GM19351 (cell line): ENCODE measurements at regions not wholly inside any gene's neighbourhood (a gene's known extent, or its start where the extent isn't known, plus 50 kb on each side); places are given as distances from the start of the nearest gene placed in this dataset.

Source experiments
- ATAC-seq: cut with Tn5 transposase; IDR thresholded peaks from one replicate; pipeline ENCODE4 v1.9.1; 2021; ENCODE audit warnings: mild to moderate bottlenecking, moderate library complexity; ENCODE audit not compliant: unreplicated experiment

DNA sequence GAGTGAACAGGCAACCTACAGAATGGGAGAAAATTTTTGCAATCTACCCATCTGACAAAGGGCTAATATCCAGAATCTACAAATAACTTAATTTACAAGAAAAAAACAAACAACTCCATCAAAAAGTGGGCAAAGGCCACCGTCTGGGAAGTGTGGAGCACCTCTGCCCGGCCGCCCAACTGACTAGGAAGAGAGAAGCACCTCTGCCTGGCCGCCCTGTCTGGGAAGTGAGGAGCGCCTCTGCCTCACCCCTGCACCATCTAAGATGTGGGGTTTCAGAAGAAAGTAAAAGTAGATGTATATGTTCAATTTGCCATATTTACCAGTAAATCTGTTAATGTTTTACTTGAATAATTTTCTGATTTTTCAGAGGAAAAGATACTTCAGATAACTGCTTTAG is 108.1 kb upstream of the TMEM161B start:
- no peak for ATAC-seq

DNA sequence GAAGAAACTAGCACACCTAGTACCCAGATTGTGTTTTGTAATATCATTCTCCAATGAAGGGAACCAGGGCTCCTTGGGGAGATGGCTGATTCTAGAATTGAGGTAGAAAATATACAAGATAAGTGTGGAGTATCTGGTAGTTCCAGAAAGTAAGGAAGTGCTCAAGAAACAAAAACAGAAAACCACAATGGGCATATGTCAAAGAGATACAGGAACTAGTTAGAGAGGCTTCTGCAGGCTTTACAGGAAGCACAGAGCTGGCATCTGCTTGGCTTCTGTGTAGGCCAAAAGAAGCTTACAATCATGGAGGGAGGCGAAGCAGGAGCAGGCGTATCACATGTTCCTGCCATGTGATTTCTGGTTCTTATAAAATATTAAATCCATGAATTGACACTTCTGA is 105.7 kb upstream of the TMEM161B start:
- ATAC-seq: no peak

DNA sequence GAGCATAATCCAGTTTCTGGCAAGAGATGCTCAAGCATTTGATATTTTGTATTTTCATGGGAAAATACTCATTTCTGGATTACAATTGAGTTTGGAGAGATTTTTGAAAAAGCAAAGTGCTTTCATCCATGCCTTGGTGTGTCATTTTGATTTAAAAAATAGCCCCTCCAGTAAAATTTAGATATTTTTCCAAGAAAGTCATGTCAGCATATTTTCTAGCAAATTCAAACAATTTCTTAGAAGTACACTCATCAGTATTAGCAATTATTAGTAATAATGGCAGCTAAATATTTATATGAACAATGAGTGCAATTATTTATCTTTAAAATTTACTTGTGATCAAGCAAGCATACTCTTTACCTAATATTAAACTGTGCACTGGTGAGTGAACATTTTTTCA is 102.2 kb upstream of the TMEM161B start:
- ATAC-seq: no peak

DNA sequence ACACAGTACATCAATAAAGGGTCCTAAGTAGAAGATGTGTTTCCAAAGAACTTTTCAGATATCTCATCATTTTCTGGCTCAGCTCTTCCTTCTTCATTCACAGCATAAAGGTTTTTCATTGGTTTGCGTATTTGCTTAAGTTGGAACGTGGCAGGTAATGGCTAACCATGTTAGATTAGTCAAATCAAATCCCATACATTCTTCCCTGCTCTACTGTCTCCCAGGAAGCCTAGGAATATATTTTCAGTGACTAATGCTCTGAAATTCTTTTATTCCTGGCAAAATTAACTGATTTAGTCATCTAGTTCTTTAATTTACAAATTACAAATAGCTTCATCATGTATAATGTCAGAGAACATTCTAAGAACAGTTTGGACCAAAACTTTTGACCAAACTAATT is 99.6 kb upstream of the TMEM161B start:
- no peak for ATAC-seq

DNA sequence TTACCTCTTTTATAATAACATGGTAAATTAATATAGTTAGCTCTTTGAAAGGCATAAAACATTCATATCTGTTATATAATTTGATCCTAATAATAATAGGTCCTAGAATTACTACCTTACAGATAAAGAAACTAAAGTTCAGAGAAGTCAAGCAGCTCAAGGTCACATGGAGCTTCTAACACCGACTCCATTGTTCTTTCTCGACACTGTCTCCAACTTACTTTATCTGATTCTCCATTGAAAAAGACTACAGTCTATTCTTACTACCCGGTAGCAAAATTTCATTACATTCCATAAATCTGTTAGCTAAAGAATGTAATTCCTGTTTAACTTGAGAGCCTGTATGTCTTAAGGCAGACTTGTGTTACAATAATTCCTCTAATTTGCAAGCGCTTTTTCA is 96.3 kb upstream of the TMEM161B start:
- ATAC-seq: no peak

DNA sequence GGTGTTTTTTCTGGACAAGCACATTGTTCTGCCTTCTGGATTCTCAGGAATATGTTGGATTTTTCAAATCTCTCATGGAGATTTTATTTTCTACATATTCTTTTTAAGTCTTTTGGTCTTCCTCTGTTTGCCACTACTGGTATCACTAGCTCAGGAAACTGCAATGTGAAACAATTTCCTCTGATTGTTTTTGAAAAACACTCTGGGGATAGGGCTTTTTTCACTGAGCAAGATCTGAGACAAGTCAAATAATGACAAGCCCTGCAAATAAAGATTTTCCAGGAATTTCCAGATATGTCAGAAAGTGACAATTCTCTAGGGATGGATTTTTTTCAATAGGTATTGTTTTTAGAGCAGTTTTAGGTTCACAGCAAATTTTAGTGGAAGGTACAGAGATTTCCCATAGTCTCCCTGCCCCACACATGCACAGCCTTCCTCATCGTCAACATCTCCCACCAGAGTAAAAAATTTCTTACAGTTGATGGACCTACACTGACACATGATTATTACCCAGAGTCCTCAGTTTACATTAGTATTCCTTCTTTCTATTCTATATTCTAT is 86.9 kb upstream of the TMEM161B start:
- ATAC-seq: no peak

DNA sequence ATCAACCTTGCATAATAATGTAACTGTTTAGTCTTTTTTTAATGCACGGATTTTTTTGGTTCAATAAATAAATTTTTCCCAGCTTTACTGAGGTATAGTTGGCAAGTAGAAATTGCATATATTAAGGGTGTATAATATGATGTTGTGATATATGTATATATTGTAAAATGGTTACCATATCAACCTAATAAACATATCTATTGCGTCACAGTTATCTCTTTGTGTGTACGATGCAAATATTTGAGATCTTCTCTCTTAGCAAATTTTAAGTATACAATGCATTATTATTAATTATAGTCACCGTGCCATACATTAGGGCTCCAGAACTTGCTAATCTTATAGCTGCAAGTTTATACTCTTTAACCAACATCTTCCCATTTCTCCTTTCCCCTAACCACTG is 57.2 kb upstream of the TMEM161B start:
- ATAC-seq: no peak

DNA sequence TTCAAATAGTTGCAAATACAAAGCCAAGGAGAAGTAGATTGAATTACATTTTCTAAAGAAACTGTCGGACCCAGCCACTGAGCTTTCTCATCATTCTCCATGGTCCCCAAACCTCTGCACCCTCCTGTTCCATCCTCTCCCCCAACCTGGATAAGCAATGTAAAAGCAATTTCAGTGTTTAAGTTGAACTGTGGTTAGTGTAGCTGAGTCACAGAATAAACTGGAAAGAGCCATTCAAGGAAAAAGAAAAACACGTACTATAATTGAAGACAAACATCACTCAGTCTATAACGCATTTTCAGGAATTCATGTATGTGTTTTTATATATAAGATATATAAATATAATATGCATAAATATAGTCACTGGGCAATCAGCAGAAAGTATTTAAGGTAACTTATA is 54.1 kb upstream of the TMEM161B start:
- no peak for ATAC-seq
